Brain microvascular endothelial cell (primary cell): ENCODE measurements at regions not wholly inside any gene's neighbourhood (a gene's known extent, or its start where the extent isn't known, plus 50 kb on each side); places are given as distances from the start of the nearest gene placed in this dataset.

Experiments used
- DNase-seq: peaks from one replicate; pipeline ENCODE4 v3.0.0-alpha.2; 2020
- H3K27ac ChIP-seq: fragments of 250-450 bp; sonication (Bioruptor Pico); 2 replicates; pipeline ENCODE4 v1.5.1; 2020; ENCODE audit warnings: mild to moderate bottlenecking, moderate library complexity
- H3K27me3 ChIP-seq: fragments of 250-450 bp; sonication (Bioruptor Pico); replicated peaks from 2 replicates; pipeline ENCODE4 v1.5.1; 2020; ENCODE audit warnings: mild to moderate bottlenecking
- H3K36me3 ChIP-seq: fragments of 250-450 bp; sonication (Bioruptor Pico); replicated peaks from 2 replicates; pipeline ENCODE4 v1.5.1; 2020; ENCODE audit warnings: mild to moderate bottlenecking
- H3K4me3 ChIP-seq: 2 replicates; pipeline ENCODE4 v1.5.1; 2011; ENCODE audit warnings: low read depth, mild to moderate bottlenecking, control low read depth, low read length, moderate library complexity
- in situ Hi-C: cut with HindIII; loops from 2 replicates; pipeline ENCODE4 v1.10.0; 2017; ENCODE audit warnings: low sequenced_read_pairs, low pct_ligation_motif_present
- TF ChIP-seq, protein P1 (sequence below): IDR thresholded peaks from 2 replicates; pipeline ENCODE4 v1.5.1; 2011; ENCODE audit warnings: low read depth, mild to moderate bottlenecking, moderate library complexity, low read length, control low read depth, inconsistent platforms; ENCODE audit errors: missing control alignments

DNA sequence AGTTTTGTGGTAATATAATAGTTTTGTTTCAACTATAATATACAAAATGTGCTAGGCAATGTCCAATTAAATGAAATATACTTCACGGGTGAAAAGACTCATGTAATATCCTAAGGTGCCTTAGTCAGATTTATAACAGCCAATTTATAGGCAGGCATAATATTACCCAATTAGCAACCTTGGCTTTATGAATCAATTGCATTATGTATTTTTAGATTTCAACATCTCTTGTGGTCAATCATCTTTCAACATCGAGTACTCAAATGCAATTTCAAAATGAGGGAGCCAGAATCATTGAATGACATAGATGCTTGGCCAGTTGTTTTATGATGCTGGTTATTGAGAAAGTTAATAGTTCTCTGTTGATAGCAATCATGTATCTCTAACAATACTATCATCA, 110.3 kb upstream of the SP8 start:
- in situ Hi-C loops: no loop called here
- no peak overlapping the region for H3K4me3 ChIP-seq
- H3K27me3 ChIP-seq: no peaks in the 10 kb centered on the region
- no peak for DNase-seq
- TF ChIP-seq, protein P1, sequence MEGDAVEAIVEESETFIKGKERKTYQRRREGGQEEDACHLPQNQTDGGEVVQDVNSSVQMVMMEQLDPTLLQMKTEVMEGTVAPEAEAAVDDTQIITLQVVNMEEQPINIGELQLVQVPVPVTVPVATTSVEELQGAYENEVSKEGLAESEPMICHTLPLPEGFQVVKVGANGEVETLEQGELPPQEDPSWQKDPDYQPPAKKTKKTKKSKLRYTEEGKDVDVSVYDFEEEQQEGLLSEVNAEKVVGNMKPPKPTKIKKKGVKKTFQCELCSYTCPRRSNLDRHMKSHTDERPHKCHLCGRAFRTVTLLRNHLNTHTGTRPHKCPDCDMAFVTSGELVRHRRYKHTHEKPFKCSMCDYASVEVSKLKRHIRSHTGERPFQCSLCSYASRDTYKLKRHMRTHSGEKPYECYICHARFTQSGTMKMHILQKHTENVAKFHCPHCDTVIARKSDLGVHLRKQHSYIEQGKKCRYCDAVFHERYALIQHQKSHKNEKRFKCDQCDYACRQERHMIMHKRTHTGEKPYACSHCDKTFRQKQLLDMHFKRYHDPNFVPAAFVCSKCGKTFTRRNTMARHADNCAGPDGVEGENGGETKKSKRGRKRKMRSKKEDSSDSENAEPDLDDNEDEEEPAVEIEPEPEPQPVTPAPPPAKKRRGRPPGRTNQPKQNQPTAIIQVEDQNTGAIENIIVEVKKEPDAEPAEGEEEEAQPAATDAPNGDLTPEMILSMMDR: no peak
- H3K27ac ChIP-seq: no peak overlapping the region
- no peaks in the 10 kb centered on the region for H3K36me3 ChIP-seq

DNA sequence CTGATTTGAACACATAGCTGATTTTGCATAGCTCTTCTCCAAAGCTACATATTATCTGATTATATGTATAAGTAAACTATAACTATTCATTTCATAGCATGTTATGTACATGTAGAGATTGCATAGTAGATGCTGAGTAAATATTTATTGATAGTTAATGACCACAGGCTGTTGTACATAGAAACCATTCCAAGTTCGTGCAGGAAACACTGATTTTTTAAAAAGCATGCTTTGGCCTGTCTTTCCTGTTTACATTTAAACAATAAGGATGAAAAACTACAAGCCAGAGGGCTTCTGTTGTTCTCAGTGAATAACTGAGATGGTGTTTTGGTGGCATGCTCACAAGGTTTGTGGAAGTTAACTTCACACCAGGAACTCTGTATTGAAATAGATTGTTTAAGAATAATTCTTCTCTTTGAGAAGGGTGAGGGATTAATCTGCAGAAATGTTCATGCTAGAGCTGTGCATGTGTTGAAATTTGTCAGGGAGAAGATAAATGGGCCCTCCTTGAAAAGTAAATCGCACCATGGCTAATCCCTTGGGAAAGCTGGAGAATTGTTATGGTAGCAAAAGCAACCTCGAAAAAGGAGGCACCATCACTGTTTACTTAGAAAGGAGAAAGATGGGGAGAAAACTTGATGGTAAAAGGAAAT, 120.2 kb upstream of the SP8 start:
- in situ Hi-C loops: no loop called here
- H3K27me3 ChIP-seq: no peaks in the 10 kb centered on the region
- no peak for DNase-seq
- H3K4me3 ChIP-seq: no peak overlapping the region
- H3K27ac ChIP-seq: no peak overlapping the region
- no peaks in the 10 kb centered on the region for H3K36me3 ChIP-seq
- TF ChIP-seq, protein P1: no peak

DNA sequence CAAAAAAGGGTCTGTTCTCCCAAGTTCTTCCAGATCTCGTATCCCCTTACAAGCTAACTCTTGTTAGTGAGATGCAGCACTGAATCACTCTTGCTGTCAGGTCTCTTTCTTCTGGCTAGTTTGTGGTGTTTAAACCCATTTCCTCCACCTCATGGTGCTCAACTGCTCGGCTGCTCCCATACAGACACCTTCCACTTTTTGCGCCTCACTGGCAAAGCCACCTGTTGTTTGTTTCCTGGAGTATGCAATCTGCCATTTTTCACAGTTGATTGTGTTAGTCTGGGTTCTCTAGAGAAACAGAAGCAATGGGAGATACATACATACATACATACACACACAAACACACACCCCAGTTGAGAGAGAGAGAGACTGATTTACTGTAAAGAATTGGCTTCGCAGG, 124.4 kb upstream of the SP8 start:
- in situ Hi-C loops: no loop called here
- no peak for DNase-seq

DNA sequence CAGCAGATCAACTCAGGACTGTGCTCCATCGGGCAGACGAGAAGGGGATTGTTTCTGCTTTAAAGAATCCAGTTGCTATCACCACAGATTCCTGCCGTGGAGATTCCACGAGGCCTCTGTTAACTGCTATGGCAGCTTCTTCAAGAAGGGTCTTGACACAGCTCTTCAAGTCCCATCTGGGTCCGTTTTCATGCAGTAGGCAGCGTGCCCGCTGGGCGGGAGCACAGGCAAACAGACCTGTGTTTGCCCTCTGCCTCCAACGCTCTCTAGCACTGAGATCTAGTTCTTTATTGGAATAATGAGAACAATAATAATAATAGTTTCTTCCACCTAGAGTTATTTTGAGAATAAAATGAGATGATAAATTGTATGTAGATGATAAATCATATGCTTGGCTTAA, 127.2 kb upstream of the SP8 start:
- Histone ChIP-seq H3K4me3 (no peak overlapping the region), H3K27me3 (no peaks in the 10 kb centered on the region), H3K27ac (no peak overlapping the region), H3K36me3 (no peaks in the 10 kb centered on the region)
- TF ChIP-seq, protein P1: no peak
- no peak for DNase-seq
- in situ Hi-C loops: no loop called here

More for the DNA sequence above, 124.4 kb upstream of the SP8 start:
- H3K36me3 ChIP-seq: no peaks in the 10 kb centered on the region
- H3K27ac ChIP-seq: no peak overlapping the region
- no peaks in the 10 kb centered on the region for H3K27me3 ChIP-seq
- H3K4me3 ChIP-seq: no peak overlapping the region
- TF ChIP-seq, protein P1: no peak

DNA sequence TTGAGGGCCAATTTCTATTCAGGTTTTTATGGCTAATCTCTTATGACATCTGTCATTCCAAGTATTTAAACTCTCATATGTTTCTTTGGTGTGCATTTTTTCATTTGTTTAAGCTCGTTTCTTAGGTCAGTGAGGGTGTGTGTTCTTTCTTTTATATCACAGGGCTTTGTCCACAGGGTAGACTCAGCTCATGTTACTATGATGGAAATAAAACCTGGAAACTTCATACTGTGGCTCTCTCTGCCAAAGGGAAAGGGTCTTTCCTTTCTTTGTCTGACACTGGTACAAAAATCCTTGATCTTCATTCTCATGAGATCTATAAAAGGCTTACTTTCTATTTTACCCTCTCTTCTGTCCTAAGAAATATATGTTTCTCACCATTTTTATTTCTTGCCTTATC, 129.6 kb upstream of the SP8 start:
- H3K27me3 ChIP-seq: no peaks in the 10 kb centered on the region
- TF ChIP-seq, protein P1: no peak
- no peaks in the 10 kb centered on the region for H3K36me3 ChIP-seq
- no peak for DNase-seq
- no peak overlapping the region for H3K27ac ChIP-seq
- in situ Hi-C loops: no loop called here
- H3K4me3 ChIP-seq: no peak overlapping the region

DNA sequence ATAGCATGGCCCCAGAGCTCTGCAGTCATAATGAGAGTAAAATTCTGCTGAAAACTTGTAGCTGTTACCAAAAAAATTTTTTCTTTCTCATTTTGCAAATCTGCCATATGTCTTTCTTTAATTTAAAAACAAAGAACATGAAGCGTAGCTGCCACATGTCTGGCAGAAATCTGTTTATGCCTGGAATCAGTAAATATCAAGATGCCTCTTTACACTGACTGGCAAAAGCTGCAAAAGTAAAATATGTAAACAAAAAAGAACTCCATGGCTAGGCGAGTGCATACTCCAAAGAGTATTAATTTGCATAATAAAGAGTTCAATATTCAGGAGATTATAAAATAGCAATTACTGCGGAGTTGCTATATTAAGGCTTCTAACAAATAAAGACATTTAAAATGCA, 130.9 kb upstream of the SP8 start:
- Histone ChIP-seq H3K4me3 (no peak overlapping the region), H3K27me3 (no peaks in the 10 kb centered on the region), H3K36me3 (no peaks in the 10 kb centered on the region), H3K27ac (no peak overlapping the region)
- in situ Hi-C loops: no loop called here
- DNase-seq: no peak
- TF ChIP-seq, protein P1: no peak
